HCT116 (cell line): ENCODE measurements at regions not wholly inside any gene's neighbourhood (a gene's known extent, or its start where the extent isn't known, plus 50 kb on each side); places are given as distances from the start of the nearest gene placed in this dataset.

Experiments
- CBX3 ChIP-seq: IDR thresholded peaks from 2 replicates; pipeline ENCODE4 v1.6.1; 2012; ENCODE audit warnings: low read depth
- CEBPB ChIP-seq: IDR thresholded peaks from 2 replicates; pipeline ENCODE4 v1.6.1; 2012; ENCODE audit warnings: low read depth
- CTCF ChIP-seq, 3 experiments: fragments of 200-600 bp in 1 of 3; sonication (generic) in 1 of 3; IDR thresholded peaks in 2 of 3; conservative IDR thresholded peaks in 1 of 3; 2 replicates each; pipeline ENCODE4 v1.5.1; 2012 to 2017; ENCODE audit warnings: low read depth in 2 of 3, low read length in 2 of 3, antibody characterized with exemption in 1 of 3, borderline replicate concordance in 1 of 3, control low read depth in 1 of 3, mild to moderate bottlenecking in 1 of 3, mixed read lengths in 1 of 3, mixed run types in 1 of 3, moderate library complexity in 1 of 3; ENCODE audit not compliant: insufficient read depth in 1 of 3
- EZH2 ChIP-seq: fragments of 200-600 bp; sonication (generic); IDR thresholded peaks from 2 replicates; pipeline ENCODE4 v1.6.1; 2017; ENCODE audit warnings: antibody characterized with exemption, mixed run types
- EZH2phosphoT487 ChIP-seq: fragments of 200-600 bp; IDR thresholded peaks from 2 replicates; pipeline ENCODE4 v1.6.1; 2018; ENCODE audit warnings: antibody characterized with exemption, borderline replicate concordance
- FOSL1 ChIP-seq: IDR thresholded peaks from 2 replicates; pipeline ENCODE4 v1.6.1; 2012; ENCODE audit warnings: low read depth
- POLR2A ChIP-seq: IDR thresholded peaks from 2 replicates; pipeline ENCODE4 v1.7.0; 2011; ENCODE audit warnings: borderline replicate concordance; ENCODE audit not compliant: insufficient read depth, insufficient read length; ENCODE audit errors: extremely low read depth
- POLR2AphosphoS5 ChIP-seq: IDR thresholded peaks from 2 replicates; pipeline ENCODE4 v1.6.1; 2011; ENCODE audit warnings: mild to moderate bottlenecking, low read depth, low read length, moderate library complexity
- RAD21 ChIP-seq: IDR thresholded peaks from 2 replicates; pipeline ENCODE4 v1.6.1; 2012; ENCODE audit warnings: low read depth, mild to moderate bottlenecking
- REST ChIP-seq: IDR thresholded peaks from 2 replicates; pipeline ENCODE4 v1.6.1; 2012; ENCODE audit warnings: low read depth
- SIN3A ChIP-seq: IDR thresholded peaks from 2 replicates; pipeline ENCODE4 v1.6.1; 2012; ENCODE audit warnings: low read depth
- YY1 ChIP-seq: IDR thresholded peaks from 2 replicates; pipeline ENCODE4 v1.6.1; 2011; ENCODE audit warnings: low read length, low read depth, moderate library complexity, mild to moderate bottlenecking; ENCODE audit not compliant: insufficient replicate concordance; ENCODE audit errors: extremely low read depth

GRCh38 chr13:76455960-76456359, 430.2 kb downstream of the KCTD12 start:
- no peak for TF ChIP-seq CTCF (IDR thresholded peaks at IDR 0.05 in 2 of 3, conservative IDR thresholded peaks at IDR 0.05 in 1 of 3; ENCODE audit: borderline replicate concordance in 1 of 3, insufficient read depth in 1 of 3, low read depth in 2 of 3, low read length in 2 of 3)
- no peak for TF ChIP-seq CEBPB
- no peak for TF ChIP-seq REST
- TF ChIP-seq RAD21: no peak
- TF ChIP-seq YY1: no peak
- TF ChIP-seq EZH2: no peak
- TF ChIP-seq POLR2A: no peak
- no peak for TF ChIP-seq POLR2AphosphoS5
- TF ChIP-seq SIN3A: no peak
- TF ChIP-seq CBX3: no peak
- TF ChIP-seq FOSL1: no peak
- no peak for TF ChIP-seq EZH2phosphoT487
